Erythroblast (primary cell): ENCODE measurements at regions not wholly inside any gene's neighbourhood (a gene's known extent, or its start where the extent isn't known, plus 50 kb on each side); places are given as distances from the start of the nearest gene placed in this dataset.

Experiments used
- GATA1 ChIP-seq: IDR thresholded peaks from 2 replicates; pipeline ENCODE4 v1.6.1; 2011; ENCODE audit warnings: low read depth, mild to moderate bottlenecking, control low read depth, low read length, moderate library complexity
- POLR2A ChIP-seq: IDR thresholded peaks from 2 replicates; pipeline ENCODE4 v1.6.1; 2011; ENCODE audit warnings: mild to moderate bottlenecking, low read length

- TF ChIP-seq POLR2A = no peak
- TF ChIP-seq GATA1 = no peak
These were observed 233.4 kb downstream of the NFATC2 start for GRCh38 chr20:51309128-51309527.
